IPS-NIHi7 (cell line): ENCODE measurements at regions not wholly inside any gene's neighbourhood (a gene's known extent, or its start where the extent isn't known, plus 50 kb on each side); places are given as distances from the start of the nearest gene placed in this dataset.

Experiments used
- DNase-seq: peaks from one replicate; pipeline ENCODE4 v3.0.0; 2012; ENCODE audit warnings: mixed read lengths; ENCODE audit errors: extremely low spot score

DNA sequence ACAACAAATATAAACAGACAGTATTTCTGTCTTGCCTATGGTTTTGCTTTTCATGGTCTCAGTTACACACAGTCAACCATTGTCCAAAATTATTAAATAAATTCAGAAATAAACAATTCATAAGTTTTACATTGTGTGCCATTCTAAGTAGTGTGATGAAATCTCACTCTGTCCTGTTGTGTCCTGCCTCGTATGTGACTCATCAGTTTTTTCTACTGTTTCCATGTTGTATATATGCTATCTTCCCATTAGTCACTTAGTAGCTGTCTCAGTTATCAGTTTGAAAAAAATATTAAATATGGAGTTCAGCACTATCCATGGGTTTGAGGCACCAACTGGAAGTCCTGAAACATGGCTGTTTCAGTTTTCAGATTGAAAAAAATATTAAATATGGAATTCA, 282.4 kb upstream of the GRM7 start:
- DNase-seq = no peak

DNA sequence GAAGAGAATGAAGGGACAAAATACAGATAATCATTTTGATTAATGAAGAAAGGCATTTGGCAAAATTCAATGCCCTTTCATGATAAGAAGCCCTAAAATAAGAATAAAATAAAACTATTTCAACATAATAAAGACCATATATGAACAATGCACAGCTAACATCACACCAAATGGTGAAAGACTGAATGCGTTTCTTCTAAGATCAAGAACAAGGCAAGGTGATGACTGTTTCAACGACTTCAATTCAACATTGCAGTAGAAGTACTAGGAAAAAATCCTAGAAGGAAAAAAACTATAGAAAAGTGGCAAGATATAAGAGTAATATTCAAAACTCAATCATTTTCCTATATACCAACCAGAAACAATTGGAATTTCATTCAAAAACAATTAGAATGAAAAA, 280.1 kb upstream of the GRM7 start:
- DNase-seq = no peak

DNA sequence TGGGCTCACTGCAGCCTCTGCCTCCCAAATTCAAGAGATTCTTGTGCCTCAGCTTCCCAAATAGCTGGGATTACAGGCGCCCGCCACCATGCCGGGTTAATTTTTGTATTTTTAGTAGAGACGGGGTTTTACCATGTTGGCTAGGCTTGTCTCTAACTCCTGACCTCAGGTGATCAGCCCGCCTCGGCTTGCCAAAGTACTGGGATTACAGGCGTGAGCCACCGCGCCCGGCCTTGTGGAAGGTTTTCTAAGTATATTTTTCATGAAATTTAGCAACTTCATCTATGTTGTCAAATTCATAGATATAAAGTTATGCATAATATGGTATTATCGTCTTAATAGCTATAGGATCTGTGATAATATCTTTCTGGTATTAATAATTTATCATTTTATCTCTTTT, 275.6 kb upstream of the GRM7 start:
- DNase-seq = no peak

DNA sequence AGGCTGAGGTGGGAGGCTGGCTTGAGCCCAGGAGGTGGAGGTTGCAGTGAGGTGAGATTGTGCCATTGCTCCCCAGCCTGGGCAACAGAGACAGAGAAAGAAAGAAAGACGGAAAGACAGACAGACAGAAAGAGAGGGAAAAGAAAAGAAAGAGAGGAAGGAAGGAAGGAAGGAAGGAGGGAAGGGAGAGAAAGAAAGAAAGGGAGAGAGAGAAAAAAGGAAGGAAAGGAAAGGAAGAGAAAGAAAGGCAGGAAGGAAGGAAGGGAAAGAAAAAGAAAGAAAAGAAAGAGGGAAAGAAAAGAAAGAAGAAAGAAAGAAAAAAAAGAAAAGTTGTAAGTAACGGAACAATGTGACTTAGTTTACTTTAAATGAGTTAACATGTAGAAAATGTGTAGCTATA, 260.7 kb upstream of the GRM7 start:
- no peak for DNase-seq

DNA sequence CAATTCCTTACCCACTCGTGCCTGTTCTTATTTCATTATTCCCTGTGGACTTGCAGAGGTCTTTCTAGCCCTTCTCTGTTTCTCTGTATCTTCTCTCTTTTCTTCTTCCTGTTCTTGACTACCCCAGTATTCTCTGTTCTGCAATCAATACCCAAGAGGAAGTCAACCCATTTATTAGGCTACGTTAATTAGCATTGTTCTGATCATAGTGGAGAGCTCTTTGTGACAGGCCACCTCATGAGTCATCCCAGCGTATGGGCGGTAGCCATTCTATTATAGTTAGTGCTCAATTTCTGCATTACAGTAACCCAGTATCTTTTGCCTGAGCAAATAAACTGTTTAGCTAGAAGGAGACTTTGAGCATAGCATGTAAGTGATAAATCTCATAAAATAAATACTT, 259.5 kb upstream of the GRM7 start:
- DNase-seq = no peak

DNA sequence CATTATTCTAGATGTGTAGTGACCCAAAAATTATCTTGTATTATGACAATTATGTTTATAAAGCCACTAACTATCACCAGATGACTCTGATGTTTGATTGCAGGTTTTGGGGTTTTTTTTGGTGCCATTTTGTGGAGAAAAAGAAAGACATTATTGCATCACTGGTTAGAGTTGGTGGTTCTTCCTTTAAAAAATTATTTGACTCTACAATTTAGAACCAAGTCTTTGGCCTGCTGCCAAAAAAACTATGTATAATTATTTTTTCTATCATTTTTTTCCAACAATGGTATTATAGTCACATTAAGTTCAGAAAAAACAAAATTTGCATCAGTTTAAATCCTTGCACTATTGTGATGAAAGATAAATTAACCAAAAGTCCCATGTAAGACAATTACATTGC, 258.6 kb upstream of the GRM7 start:
- DNase-seq = no peak

DNA sequence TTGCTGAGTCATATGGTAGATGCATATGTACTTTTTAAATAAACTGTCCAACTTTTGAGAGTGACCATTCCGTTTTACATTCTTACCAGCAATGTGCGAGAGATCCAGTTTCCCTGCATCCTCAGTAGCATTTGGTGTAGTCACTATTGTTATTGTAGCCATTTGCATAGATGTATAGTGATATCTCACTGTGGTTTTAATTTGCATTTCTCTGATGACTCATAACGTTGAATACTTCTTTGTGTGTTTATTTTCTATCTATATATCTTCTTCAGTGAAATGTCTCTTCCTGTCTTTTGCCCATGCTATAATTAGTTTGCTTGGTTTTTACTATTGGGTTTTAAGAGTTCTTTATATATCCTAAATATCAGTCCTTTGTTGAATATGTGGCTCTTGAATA, 255.7 kb upstream of the GRM7 start:
- DNase-seq = no peak

DNA sequence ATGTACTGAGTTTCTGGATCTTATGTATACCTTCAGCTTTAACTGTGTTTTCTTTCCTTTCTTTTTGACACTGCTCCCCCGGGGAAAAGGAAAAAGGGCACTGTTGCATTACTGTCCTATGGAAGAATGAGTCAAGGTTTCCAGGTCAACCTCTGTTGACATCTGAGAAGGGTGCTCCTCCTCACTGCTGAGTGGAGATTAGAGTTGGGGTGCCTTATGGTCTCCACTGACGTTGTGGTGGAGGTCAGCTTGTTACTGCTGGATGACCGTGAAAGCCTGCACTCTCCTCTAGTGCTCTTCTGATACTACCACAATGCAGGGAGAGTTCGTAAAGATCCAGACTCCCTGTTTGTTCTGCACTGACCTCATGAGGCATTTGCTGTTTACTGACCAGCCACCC, 252.1 kb upstream of the GRM7 start:
- no peak for DNase-seq

DNA sequence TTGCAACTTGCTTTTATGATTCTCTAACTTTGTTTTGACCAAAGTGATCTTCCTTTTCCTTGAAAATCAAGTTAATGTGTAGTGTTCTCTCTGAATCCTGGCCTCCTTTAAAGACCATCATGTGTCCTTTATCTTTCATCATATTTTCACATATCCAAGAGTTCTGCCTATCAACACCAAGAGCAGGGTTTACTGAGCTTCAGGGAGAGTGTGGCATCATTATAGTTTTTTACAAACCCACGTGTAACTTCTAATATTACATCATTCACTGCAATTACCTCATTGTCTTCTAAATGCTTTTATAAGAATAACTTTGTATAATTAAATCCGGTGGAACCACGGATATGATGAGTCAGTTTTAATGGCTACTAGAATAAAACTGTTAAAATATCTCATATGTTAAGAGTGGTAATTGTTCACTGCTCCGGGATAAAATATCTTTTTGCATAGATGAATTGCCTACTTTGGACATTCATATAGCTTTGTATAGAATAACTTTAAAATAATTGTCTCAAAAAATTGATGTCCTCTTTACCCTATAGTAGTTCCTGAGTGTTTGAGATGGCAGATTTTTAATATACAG, 248.8 kb upstream of the GRM7 start:
- no peak for DNase-seq

DNA sequence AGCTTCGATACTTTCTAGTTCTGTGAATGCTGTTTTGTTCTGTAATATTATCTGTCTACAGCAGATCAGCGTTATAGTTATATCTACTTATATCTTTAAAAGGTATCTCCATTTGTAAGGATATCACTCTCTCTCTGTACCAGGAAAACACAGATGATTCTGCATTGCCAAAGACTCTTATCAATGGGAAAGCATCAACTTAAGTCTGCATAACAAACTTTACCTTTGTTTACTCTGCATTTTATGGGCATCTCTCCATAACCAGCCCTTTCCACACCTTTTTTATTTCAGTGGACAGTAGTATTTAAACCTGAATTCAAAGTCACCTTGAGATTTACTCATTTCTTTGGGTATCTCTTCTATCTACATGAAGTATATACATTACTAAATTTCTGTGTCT, 238.7 kb upstream of the GRM7 start:
- no peak for DNase-seq

DNA sequence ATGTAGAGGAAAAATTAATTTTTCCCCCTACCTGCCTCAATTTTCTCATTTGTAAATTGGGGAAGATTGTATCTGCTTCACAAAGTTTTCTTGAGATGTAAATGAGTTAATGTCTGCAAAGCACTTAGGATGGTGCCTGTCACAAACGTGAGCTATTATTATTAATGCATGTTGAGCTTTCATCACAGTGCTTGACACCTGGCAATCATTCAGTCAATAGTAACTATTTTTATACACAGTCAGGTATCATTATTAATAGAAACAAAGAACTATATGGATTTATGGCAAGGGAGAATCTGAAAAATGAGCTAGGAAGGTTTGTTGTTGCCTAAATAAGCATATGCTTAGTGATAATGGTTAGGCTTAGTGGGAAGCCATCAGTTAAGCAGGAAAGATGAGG, 238.2 kb upstream of the GRM7 start:
- DNase-seq = no peak

DNA sequence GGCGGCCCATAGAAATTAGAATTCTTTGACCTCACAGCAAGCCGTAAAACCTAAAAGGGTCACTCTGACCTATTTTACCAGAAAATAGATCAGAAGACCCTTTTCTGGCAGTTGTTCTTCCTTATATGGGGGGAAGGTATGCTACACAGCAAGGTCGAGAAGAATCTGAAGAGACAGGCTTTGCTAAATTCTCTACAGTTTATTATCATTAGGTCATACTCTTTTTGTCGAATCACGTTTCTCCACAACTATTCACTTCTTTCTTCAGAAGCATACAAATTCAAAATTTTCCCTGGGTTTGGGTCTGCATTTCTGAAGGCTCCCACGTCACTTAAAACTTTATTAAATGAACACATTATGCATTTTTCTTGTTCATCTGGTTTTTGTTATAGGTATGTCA, 229.5 kb upstream of the GRM7 start:
- no peak for DNase-seq

DNA sequence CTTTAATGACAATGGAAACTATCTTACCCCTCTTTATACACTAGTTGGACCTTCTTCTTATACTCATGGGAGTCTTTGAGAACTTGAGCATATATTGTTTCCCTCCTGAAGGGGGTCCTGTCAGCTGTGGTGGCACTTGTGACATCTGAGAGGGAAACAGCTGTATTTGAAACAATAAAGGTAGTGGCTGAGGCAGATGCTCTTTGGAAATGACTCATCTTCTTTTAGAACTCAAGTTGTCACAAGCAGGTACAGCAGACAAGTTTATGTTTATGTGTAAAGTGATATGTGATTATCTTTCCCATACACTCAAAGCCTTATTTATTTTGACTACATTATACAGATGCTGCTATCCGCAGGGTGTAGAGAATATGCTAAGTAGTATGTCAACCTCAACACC, 220.0 kb upstream of the GRM7 start:
- DNase-seq = no peak

DNA sequence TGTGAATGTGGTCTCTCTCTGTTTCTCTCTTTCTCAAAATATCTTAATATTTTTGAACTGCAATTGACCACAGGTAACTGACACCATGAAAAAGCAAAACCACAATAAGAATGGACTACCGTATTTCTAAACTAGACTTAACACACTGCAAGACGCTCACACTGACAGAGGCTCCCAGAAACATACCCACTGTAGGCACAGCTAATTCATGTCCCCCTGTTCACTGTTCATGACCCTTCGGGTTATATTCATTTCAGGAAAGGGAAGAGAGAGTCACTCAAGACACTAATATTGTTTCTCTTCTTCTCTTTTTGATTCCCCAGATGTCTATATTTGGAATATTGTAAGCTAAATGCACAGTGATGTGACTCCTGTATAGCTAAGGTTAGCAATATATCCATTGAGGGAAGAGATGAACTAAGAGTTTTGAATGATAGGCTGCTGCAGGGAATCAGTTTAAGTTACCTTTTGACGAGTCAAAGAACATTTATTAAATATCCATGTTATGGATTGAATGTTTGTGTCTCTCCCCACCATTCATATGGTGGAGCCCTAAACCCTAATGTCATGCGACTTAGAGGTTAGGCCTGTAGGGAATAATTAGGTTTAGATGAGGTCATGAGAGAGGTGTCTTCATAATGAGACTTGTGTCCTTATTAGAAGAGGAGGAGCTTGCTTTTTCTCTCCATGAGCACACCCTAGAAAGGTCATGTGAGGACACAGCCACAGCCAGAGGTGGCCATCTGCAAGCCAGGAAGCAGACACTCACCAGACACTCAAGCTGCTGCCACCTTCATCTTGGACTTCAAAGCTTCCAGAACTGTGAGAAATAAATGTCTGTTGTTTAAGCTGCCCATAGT, 216.6 kb upstream of the GRM7 start:
- DNase-seq = no peak

DNA sequence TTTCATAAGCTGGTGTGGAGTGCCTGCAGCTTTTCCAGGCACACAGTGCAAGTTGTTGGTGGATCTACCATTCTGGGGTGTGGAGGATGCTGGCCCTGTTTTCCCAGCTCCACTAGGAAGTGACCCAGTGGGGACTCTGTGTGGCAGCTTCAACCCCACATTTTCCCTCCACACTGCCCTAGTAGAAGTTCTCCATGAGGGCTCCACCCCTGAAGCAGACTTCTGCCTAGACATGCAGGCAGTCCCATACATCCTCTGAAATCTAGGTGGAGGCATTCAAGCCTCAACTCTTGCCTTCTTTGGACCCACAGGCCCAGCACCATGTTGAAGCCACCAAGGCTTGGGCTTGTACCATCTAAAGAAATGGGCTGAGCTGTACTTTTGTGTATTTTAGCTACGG, 206.2 kb upstream of the GRM7 start:
- no peak for DNase-seq

DNA sequence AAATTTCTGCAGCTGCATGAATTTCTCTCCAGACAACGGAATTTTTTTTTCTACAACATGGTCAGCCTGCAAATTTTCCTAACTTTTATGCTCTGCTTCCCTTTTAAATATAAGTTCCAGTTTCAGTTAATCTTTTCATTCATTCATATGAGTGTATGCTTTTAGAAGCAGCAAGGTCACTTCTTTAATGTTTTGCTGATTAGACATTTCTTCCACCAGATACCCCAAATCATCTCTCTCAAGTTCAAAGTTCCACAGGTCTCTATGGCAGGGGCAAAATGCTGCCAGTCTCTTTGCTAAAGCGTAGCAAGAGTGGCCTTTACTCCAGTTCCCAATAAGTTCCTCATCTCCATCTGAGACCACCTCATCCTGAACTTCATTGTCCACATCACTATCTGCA, 205.6 kb upstream of the GRM7 start:
- no peak for DNase-seq

DNA sequence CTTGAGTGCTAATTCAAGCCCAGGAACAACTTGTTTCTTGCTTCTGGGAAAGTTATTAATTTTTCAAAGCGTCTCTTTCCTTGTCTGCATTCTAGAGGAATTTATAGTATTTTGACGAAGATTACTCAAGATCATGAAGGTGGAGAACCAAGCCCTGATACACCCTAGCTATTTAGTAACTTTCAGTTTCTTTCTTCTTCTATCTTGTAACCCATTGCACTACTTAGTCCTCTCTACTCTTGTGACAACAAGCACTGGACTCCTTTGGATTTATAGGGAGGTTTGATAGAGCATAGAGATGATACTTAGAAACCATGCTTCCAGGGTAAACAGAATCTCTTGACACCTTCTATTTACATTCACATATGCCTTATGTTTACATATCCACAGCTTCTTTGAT, 203.3 kb upstream of the GRM7 start:
- DNase-seq = no peak

DNA sequence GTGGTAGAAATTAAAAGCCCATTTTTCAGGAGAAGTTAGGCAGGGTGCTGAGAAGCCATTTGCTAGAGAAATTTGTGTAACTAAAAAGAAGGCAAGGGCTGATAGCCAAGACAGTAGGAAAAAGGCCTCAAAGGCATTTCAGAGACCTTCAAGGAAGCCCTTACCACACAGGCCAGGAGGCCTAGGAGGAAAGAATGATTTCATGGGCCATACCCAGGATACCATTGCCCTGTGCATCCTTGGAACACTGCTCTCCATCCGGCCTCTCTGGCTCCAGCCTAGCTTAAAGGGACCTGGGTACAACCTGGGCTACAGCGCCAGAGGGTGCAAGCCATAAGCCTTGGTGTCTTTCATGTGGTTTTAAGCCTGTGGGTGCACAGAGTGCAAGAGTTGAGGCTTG, 193.6 kb upstream of the GRM7 start:
- DNase-seq = no peak

DNA sequence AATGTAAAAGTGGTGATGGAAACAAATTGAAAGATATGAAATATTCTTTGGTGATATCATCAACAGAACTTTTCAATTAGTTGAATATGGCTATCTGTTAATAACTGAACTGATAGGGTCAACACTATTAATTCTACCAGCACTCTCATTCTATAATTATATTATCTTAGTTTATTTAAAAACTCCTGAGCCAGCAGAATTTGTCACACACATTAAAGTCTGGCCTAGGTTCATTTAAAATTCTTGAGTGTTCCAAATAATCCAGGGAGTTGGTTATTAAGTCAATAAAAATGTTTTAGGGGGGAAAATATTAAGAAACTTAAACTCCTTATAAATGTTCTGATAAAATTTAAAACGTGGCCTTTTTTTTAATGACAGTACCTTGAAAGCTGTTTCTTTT, 189.6 kb upstream of the GRM7 start:
- DNase-seq = no peak

DNA sequence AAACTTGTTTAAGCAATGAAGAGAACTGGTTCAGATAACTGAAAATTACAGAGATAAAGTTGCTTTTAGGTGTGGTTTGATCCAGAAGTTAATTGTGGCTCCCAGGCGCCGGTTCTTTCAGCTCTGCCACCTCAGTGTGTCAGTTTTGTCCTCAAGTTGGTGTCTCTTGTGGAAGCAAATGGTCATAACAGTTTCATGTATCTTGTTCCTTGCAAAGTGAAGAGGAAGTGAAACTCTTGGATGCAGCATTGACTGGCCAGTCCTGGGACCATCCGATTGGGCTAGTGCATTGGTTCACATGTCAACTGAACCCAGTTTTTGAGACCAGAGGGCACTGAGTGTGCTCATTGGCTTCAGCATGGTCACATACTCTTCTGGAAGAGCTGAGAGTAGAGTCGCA, 181.4 kb upstream of the GRM7 start:
- no peak for DNase-seq

DNA sequence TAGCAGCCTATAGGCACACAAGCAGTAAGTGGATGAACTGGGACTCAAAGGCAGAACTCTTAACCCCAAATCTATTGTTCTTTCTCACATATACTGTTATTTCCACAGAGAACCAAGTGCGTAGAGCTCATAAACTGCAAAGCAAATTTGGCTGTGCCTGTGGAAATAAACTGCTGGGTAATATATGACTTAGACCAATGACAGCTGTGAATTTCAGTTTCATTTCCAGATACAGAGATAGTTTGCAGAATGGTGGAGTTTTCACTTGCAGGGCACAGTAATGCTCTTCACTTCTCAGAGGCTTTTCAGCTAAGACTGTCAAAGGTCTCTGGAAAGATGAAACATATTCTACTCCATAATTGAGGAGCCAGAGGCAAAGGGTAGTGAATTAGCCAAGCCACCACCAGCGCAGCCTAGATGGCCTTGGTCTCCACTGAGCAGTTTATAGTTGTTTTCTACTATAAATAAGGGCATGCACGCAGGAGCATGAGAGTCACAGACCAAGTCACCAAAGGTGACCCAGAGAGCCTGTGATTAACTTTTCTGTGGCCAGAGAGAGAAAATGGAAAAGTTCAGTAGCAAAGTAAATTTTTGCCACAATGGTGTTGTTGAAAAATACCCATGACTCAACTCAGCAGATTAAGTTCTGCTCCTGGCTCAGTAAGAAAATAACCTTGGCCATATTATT, 180.7 kb upstream of the GRM7 start:
- DNase-seq = no peak

DNA sequence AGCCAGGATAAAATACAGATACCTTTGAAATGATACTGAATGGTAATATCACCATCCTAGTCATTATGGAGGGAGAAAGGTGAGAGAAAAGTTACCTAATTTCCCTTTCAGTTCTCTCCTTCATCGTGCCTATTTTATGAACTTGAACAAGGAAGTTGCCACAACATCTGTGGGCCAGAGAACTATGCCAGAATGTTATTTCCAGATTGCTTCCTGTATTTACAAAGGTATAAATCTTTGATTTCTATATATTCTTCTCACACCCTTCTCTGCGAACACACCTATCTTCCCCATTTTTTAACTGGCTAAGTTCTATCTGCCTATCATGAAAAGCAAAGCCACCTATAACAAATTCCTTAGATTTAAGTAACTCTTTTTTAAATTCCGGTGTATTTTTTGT, 163.6 kb upstream of the GRM7 start:
- DNase-seq = no peak

DNA sequence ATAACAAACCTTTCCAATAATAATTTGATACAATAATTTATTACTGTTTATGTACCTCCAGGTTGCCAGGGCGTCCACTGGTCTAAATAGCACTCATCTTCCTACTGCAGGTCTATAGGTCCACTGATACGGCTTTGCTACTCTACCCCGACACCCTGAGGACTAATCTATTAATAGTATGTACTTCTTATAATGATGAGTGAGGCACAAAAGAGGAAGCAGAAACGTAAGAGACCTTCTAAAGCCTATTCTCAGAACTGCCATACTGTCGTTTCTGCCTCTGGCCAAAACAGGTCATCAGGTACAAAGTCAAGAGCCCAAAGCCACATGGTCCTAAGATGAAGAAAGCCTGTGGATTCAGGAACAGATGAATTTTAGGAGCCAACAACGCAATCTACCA, 163.2 kb upstream of the GRM7 start:
- DNase-seq = no peak
